ENCODE measurements at regions not wholly inside any gene's neighbourhood (a gene's known extent, or its start where the extent isn't known, plus 50 kb on each side); places are given as distances from the start of the nearest gene placed in this dataset.

DNA sequence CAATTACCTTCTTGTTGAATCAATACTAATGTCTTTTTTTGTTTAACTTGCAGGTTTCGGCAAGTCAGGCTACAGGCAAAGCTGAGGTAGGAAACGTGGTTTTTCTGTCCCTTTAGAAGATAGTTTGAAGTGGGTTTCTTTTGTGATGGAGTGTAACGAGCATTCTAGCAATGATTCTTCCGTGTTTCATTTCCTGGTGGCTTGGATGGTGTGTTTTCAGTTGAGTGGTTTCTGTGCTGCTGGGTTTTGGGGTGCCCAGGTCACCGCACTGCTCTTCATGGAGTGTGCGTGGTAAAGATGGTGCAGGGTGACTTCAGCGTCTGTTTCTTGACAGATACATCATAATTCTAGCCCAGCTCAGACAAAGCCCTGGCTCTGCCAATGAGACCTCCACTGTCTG, 769.7 kb upstream of the EEF2KMT start:
- TF ChIP-seq, protein P1, sequence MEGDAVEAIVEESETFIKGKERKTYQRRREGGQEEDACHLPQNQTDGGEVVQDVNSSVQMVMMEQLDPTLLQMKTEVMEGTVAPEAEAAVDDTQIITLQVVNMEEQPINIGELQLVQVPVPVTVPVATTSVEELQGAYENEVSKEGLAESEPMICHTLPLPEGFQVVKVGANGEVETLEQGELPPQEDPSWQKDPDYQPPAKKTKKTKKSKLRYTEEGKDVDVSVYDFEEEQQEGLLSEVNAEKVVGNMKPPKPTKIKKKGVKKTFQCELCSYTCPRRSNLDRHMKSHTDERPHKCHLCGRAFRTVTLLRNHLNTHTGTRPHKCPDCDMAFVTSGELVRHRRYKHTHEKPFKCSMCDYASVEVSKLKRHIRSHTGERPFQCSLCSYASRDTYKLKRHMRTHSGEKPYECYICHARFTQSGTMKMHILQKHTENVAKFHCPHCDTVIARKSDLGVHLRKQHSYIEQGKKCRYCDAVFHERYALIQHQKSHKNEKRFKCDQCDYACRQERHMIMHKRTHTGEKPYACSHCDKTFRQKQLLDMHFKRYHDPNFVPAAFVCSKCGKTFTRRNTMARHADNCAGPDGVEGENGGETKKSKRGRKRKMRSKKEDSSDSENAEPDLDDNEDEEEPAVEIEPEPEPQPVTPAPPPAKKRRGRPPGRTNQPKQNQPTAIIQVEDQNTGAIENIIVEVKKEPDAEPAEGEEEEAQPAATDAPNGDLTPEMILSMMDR (IDR thresholded peaks at IDR 0.05; ENCODE audit: low read depth, low read length) = no peak
- TF ChIP-seq EZH2phosphoT487 (IDR thresholded peaks at IDR 0.05; ENCODE audit: low read depth) = no peak
